Mesothelial cell of epicardium (in vitro differentiated cells): ENCODE measurements at regions not wholly inside any gene's neighbourhood (a gene's known extent, or its start where the extent isn't known, plus 50 kb on each side); places are given as distances from the start of the nearest gene placed in this dataset.

Experiments used
- DNase-seq, 2 experiments: peaks; one replicate each; pipeline ENCODE4 v3.0.0; 2021; ENCODE audit warnings: low spot score in 2 of 2; ENCODE audit not compliant: unreplicated experiment in 2 of 2
- H3K27ac Mint-ChIP-seq: 2 replicates; pipeline ENCODE4 v1.8.0; 2021; ENCODE audit warnings: mixed read lengths
- H3K27me3 Mint-ChIP-seq: 2 replicates; pipeline ENCODE4 v1.8.0; 2021; ENCODE audit warnings: low read depth, mixed read lengths
- H3K36me3 Mint-ChIP-seq: 2 replicates; pipeline ENCODE4 v1.8.0; 2021; ENCODE audit warnings: mixed read lengths
- H3K4me1 Mint-ChIP-seq: 2 replicates; pipeline ENCODE4 v1.8.0; 2021; ENCODE audit warnings: mixed read lengths
- H3K4me3 Mint-ChIP-seq: 2 replicates; pipeline ENCODE4 v1.8.0; 2021; ENCODE audit warnings: mild to moderate bottlenecking, moderate library complexity, mixed read lengths
- H3K9me3 Mint-ChIP-seq: 2 replicates; pipeline ENCODE4 v1.8.0; 2021; ENCODE audit warnings: mixed read lengths
- TF ChIP-seq, protein P1 (sequence below): fragments of 200-600 bp; sonication (generic); IDR thresholded peaks from one replicate; pipeline ENCODE4 v1.5.0; 2021; ENCODE audit warnings: antibody characterized with exemption; ENCODE audit not compliant: unreplicated experiment

DNA sequence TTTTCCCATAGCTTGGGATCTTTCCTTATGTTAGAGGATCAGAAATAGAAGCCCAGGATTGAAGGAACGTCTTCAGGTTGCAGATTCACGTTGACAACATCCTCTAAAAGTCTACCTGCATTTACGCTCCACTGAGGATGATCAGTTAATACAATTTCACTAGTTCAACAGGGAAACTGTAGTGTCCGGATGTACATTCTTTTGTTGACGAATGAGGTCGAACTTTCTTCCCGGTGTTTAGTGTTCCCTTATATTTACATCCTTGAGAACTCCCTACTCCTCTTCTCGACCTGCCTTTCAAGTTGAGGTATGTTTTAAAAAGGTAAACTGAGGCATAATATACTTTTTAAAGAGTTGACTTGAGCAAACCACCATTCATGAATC, 74.8 kb downstream of the SIK1 start:
- peaks cover 35% of the 10 kb centered on the region for H3K4me1 Mint-ChIP-seq
- no peaks in the 10 kb centered on the region for H3K36me3 Mint-ChIP-seq
- TF ChIP-seq, protein P1, sequence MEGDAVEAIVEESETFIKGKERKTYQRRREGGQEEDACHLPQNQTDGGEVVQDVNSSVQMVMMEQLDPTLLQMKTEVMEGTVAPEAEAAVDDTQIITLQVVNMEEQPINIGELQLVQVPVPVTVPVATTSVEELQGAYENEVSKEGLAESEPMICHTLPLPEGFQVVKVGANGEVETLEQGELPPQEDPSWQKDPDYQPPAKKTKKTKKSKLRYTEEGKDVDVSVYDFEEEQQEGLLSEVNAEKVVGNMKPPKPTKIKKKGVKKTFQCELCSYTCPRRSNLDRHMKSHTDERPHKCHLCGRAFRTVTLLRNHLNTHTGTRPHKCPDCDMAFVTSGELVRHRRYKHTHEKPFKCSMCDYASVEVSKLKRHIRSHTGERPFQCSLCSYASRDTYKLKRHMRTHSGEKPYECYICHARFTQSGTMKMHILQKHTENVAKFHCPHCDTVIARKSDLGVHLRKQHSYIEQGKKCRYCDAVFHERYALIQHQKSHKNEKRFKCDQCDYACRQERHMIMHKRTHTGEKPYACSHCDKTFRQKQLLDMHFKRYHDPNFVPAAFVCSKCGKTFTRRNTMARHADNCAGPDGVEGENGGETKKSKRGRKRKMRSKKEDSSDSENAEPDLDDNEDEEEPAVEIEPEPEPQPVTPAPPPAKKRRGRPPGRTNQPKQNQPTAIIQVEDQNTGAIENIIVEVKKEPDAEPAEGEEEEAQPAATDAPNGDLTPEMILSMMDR = no peak
- H3K27ac Mint-ChIP-seq = no peak overlapping the region
- H3K27me3 Mint-ChIP-seq = no peaks in the 10 kb centered on the region
- H3K9me3 Mint-ChIP-seq = no peaks in the 10 kb centered on the region
- no peak for DNase-seq
- no peak overlapping the region for H3K4me3 Mint-ChIP-seq

DNA sequence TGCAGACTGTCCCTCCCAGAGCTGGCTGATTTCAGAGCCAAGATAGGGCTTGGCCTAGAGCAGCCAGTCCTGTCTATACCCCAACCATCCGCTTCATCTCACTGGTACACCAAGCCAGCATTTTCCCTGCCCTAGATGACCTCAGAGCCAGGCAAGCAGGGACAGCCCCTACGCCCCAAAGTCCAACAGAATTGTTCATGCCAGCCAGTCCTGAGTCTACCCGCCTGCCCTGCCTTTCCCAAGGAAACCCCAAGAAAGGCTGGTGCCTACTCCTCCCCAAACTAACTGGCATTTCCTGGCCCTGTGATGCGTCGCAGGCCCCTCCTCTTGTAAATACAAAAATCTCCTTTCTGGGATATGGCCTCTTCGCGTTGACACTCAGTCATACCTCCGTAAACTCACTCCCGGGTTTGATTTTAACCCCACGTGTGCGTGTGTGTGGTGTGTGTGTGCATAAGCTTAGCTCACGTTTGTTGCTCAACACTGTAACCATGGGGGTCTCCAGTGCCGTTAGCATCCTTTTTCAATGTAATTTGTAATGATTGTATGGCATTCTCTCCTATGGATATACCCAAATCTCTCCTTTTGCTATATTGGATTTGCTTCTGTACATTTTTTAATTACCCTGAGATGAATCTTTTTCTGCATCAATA, 75.3 kb downstream of the SIK1 start:
- no peaks in the 10 kb centered on the region for H3K9me3 Mint-ChIP-seq
- H3K4me3 Mint-ChIP-seq = no peak overlapping the region
- DNase-seq = no peak
- peaks cover 37% of the 10 kb centered on the region for H3K4me1 Mint-ChIP-seq
- TF ChIP-seq, protein P1 = no peak
- H3K27ac Mint-ChIP-seq = peak overlapping the region; percentile 76
- no peaks in the 10 kb centered on the region for H3K36me3 Mint-ChIP-seq
- no peaks in the 10 kb centered on the region for H3K27me3 Mint-ChIP-seq

DNA sequence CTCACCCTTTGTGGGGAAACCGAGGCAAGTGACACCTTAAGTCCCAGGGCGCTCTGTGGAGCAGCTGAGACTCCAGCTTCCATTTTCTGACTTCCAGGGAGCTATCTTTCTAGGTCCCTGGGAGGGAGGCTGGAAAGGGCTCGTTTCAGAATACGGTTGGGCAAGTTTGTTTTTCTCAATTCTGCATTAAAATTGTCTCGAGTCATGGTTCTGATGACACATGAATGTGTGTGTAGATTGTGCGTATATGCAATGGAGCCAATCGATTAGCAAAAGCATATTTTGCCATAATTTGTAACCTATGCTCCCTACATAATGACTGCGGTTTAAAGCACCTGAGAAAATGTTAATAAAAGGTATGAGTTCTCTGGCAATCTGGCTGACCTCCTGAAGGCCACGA, 77.3 kb downstream of the SIK1 start:
- H3K9me3 Mint-ChIP-seq = no peaks in the 10 kb centered on the region
- no peaks in the 10 kb centered on the region for H3K36me3 Mint-ChIP-seq
- H3K4me3 Mint-ChIP-seq = no peak overlapping the region
- H3K4me1 Mint-ChIP-seq = peaks cover 47% of the 10 kb centered on the region
- H3K27me3 Mint-ChIP-seq = no peaks in the 10 kb centered on the region
- DNase-seq = no peak
- TF ChIP-seq, protein P1 = no peak
- H3K27ac Mint-ChIP-seq = peak overlapping the region; percentile 16

DNA sequence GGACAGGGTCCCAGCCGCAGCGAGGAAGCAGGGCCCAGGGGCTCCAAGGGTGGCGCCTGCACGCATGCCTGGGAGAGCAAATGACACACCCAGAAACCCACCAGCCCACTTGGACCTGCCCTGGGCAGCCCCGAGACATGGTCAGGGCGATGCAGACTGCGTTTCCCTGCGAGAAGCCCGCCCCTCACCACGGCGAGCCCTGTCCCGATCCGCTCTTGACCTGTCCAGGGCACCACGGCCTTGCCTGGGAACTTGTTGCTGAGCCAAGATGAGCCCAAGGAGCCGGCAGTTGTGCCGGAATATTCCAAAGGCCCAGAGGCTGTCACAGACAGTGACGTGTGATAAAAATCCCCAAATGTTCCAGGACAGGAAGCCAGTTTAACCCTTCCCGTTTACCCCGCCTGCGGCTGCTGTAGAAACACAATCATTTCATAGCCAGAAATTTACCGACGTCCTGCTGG, 78.1 kb downstream of the SIK1 start:
- no peaks in the 10 kb centered on the region for H3K36me3 Mint-ChIP-seq
- H3K4me3 Mint-ChIP-seq = no peak overlapping the region
- TF ChIP-seq, protein P1 = no peak
- no peak for DNase-seq
- H3K4me1 Mint-ChIP-seq = peaks cover 51% of the 10 kb centered on the region
- H3K9me3 Mint-ChIP-seq = no peaks in the 10 kb centered on the region
- H3K27me3 Mint-ChIP-seq = no peaks in the 10 kb centered on the region
- peak overlapping the region; percentile 76 for H3K27ac Mint-ChIP-seq

DNA sequence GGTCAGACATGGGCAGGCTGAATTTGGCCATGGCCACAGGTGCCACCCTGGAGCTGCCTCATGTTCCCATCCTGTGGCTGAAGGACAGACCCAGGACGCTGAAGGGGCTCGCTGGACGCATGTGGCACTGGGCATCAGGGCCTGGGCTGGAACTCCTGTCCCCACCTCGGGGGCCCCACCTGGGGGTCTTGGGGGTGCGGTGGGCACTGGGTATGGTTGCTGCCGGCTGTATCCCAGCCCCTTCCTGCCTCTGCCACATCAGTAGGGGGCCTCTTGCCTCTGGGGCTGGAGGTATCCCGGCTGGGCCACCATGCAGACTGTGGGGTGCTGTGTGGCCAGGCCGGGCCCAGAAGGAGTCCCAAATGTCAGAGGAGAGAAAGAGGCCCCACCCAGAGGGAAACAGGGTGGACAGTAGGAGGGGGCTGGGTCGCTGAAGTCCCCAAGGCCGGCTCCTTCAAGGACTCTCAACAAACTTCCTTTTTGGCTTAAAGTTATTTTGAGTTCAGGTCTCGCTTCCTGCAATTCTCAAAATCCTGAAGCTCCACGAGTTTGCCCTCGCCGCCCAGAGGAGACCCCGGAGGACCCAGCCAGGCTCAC, 78.7 kb downstream of the SIK1 start:
- Mint-ChIP-seq H3K4me3 (no peak overlapping the region), H3K4me1 (peaks cover 53% of the 10 kb centered on the region), H3K27me3 (no peaks in the 10 kb centered on the region), H3K36me3 (no peaks in the 10 kb centered on the region), H3K9me3 (no peaks in the 10 kb centered on the region), H3K27ac (peak overlapping the region; percentile 76)
- DNase-seq = no peak
- TF ChIP-seq, protein P1 = no peak
